ENCODE measurements at regions not wholly inside any gene's neighbourhood (a gene's known extent, or its start where the extent isn't known, plus 50 kb on each side); places are given as distances from the start of the nearest gene placed in this dataset.

DNA sequence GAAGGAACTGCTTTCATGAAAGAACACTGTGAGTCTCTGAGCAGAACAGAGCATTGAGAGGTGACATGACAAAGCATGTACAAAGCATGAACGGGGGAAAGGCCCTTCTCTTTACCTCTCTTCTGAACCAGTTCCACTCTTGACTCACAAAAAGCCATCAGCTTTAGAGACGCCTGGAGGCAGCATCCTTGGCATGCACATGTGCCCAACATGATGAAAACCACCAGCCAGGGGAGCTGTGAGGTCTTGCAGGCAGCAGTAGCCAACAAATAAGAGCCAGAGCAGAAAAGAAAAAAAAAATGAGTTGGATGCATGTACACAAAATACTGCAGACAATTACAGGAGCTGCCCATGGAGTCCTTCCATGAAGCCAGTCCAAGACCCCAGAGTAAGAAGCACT is 95.5 kb upstream of the AGAP1 start:
- peaks cover 0 to 5% of the 10 kb centered on the region in 2 donors for H3K36me3 Mint-ChIP-seq
- no peak overlapping the region for H3K27ac Mint-ChIP-seq
- H3K9me3 Mint-ChIP-seq = peaks cover 3 to 11% of the 10 kb centered on the region in 2 donors
- DNase-seq (ENCODE audit: low spot score in 2 of 2) (no peak), ATAC-seq (no peak)

DNA sequence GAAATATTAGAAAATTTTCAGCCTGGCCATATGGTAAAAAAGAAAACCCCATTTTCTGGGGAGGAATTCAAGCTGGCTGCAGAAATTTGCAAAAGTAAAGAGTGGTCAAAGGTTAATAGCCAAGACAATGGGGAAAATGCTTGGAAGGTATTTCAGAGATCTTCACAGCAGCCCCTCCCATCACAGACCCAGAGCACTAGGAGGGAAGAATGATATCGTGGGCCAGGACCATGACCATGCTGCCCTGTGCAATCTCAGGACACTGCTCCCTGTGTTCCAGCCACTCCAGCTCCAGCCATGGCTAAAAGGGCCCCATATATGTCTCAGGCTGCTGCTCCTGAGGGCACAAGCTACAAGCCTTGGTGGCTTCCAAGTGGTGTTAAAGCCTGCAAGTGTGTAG is 93.9 kb upstream of the AGAP1 start:
- Mint-ChIP-seq H3K9me3 (peaks cover 0 to 5% of the 10 kb centered on the region in 2 donors), H3K27ac (no peak overlapping the region), H3K36me3 (no peaks in the 10 kb centered on the region)
- no peak for ATAC-seq
- no peak for DNase-seq (ENCODE audit: low spot score in 2 of 2)

DNA sequence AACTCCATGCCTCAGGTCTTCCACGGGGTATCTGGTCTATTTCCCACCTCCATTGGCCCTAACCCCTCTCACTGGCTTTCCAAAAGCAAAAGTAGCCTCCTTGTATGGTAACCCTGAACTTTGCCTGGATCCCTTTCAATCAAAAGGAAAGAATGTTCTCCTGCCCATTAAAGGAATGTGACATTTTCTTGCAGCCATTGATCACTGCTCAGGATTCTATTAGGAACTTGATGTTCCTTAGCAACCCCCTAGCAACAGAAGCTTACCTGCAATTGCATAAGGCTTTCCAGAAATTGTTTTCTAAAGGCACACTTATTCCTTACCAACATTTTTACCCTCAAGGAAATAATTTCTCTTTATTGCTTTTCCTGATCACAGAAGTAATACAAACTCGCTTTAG is 91.4 kb upstream of the AGAP1 start:
- ATAC-seq (no peak), DNase-seq (ENCODE audit: low spot score in 2 of 2) (no peak)
- Mint-ChIP-seq H3K36me3 (no peaks in the 10 kb centered on the region), H3K9me3 (peaks cover 0 to 5% of the 10 kb centered on the region in 2 donors), H3K27ac (no peak overlapping the region)

DNA sequence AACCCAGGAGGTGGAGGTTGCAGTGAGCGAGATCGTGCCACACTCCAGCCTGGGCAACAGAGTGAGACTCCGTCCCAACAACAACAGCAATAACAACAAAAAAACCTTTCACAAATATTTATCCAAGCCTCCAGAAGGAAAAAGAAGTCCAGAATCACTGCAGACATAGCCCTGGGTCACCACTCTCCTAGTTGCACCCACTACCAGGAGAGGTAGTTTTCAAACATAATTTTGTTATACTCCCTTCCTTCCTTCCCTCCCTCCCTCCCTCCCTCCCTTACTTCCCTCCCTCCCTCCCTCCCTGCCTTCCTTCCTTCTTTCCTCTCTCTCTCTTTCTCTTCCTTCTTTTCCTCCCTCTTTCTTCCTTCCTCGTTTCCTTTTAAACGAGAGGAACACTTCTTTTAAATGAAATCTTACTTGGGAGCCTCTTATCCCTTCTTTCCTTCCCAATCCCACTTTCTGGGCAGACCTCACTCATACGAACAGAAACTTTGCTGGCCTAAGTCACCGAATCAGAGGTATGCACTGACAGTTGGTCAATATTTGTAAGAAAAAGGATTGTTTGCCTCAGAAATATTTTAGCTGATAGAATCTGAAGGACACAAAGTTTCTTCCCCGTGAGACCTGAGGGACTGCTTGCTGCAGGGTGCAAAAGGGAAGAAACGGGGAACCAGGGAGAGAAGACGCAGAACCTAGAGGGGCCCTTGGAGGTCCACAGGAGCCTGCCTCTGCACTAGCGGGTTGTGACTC is 88.1 kb upstream of the AGAP1 start:
- DNase-seq (ENCODE audit: low spot score in 2 of 2) (no peak), ATAC-seq (no peak)
- Mint-ChIP-seq H3K27ac (peak overlapping the region in 1 of 2 donors; percentile 66), H3K36me3 (no peaks in the 10 kb centered on the region), H3K9me3 (peaks cover 3 to 4% of the 10 kb centered on the region in 2 donors)

DNA sequence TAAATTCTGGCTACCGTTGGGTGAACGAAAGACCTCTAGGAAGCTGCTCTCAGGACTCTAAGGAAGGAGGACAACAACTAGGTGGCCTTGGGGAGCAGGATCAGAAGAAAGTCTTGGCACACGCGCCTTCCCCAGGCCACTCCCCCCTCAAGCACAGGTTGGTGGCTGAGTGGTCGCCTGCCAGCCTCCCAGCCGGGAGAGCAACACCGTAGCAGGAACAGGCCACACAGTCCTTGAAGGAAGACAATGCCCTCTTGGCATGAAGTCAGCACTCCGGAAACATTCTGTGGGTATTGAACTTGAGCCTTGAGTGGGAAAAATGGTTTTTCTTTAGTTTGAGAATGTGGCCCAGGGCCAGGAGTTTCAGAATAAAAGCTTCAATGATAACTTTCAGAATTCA is 87.4 kb upstream of the AGAP1 start:
- no peak overlapping the region for H3K27ac Mint-ChIP-seq
- no peak for ATAC-seq
- H3K9me3 Mint-ChIP-seq = peaks cover 3 to 4% of the 10 kb centered on the region in 2 donors
- no peaks in the 10 kb centered on the region for H3K36me3 Mint-ChIP-seq
- DNase-seq (ENCODE audit: low spot score in 2 of 2) = no peak

DNA sequence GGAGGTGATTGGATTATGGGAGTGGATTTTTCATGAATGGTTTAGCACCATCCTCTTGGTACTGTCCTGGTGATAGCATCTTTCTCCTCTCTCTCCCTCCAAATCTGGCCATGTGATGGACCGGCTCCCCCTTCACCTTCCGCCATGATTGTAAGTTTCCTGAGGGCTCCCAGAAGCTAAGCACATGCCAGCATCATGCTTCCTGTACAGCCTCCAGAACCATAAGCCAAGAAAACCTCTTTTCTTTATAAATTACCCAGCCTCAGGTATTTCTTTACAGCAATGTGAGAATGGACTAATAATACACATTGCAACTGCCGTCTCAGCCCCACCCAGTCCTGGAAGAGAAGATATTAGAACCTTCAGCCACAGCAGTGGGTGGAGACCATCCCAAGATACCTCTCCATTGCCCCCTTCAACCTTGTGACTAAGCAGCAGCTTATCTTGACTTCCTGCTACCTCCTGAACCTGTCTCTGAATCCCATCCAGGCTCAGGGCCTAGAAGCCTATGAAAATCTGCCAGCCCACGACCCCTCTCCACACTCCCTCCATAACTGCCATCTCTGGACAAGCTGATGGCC is 81.8 kb upstream of the AGAP1 start:
- H3K36me3 Mint-ChIP-seq = no peaks in the 10 kb centered on the region
- ATAC-seq = no peak
- H3K27ac Mint-ChIP-seq = no peak overlapping the region
- H3K9me3 Mint-ChIP-seq = peaks cover 4 to 14% of the 10 kb centered on the region in 2 donors
- no peak for DNase-seq (ENCODE audit: low spot score in 2 of 2)

DNA sequence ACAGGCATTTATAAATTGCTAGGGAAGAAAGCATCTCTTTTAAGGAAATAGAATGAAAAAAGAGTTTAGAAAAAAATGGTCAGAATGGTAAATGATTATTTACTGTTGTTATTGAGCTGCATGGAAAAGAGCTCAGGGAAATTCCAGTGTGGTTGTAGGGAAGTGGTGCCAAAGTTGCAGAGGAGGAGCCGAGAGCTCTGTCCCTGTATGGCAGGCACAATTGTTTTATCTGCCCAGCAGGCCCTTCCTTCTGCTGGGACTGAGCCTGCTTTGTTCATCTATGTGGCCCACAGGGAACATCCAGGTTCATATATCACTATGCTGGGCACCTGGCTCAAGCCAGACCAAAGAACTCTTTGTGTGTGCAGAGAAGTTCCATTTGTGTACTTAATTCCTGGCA is 80.8 kb upstream of the AGAP1 start:
- DNase-seq (ENCODE audit: low spot score in 2 of 2) (no peak), ATAC-seq (no peak)
- H3K27ac Mint-ChIP-seq = no peak overlapping the region
- peaks cover 1 to 12% of the 10 kb centered on the region in 2 donors for H3K9me3 Mint-ChIP-seq
- no peaks in the 10 kb centered on the region for H3K36me3 Mint-ChIP-seq

DNA sequence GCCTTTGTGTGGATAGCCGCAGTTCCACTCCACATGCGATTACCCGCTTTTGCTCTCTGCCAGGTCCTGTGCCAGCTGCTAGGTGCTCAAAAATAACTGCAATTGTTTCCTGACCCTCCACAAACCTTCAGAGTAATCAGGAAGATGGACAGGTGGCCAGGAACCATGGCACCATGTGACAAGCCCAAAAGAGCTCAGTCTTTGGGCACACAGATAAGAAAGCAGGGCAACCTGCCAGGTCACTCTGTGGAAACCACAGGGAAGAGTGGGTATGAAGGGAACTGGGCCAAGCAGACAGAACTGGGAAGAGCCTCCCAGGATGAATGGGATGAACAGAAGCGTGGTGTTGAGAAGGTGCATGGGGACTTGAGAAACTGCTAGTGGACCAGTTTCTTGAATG is 79.4 kb upstream of the AGAP1 start:
- ATAC-seq = no peak
- no peak overlapping the region for H3K27ac Mint-ChIP-seq
- H3K36me3 Mint-ChIP-seq = no peaks in the 10 kb centered on the region
- no peak for DNase-seq (ENCODE audit: low spot score in 2 of 2)
- H3K9me3 Mint-ChIP-seq = peaks cover 0 to 11% of the 10 kb centered on the region in 2 donors

DNA sequence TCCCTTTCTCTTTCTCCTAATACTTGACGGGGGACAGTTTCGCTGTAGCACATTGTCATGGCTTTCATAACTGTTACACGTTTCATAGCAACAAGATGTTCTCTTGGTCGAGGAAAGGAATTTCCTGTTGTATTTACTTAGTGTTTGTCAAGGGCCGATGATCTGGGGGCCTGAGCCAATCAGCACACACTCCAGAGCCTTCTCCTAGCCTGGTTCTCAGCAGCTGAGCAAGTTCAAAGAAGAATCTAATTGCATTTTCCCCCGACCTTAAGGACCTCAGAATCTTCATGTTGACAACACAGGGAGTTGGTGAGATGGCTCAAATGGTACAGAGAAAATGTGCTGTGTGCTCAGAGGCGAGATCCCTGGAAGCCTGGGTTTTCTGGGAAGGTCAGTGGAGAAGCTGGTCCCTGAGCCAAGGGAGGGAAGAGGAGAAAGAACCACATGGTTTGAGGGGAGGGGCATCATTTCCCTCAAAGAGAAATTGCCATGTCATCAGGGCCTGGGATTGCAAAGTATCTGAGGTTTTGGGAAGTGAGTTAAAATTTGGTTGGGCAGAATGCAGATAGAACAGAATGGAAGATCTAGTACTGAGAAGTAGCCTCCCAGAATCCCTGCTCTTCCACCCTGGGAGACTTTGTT is 76.9 kb upstream of the AGAP1 start:
- H3K9me3 Mint-ChIP-seq = peaks cover 0 to 9% of the 10 kb centered on the region in 2 donors
- ATAC-seq (no peak), DNase-seq (ENCODE audit: low spot score in 2 of 2) (no peak)
- no peak overlapping the region for H3K27ac Mint-ChIP-seq
- H3K36me3 Mint-ChIP-seq = no peaks in the 10 kb centered on the region

DNA sequence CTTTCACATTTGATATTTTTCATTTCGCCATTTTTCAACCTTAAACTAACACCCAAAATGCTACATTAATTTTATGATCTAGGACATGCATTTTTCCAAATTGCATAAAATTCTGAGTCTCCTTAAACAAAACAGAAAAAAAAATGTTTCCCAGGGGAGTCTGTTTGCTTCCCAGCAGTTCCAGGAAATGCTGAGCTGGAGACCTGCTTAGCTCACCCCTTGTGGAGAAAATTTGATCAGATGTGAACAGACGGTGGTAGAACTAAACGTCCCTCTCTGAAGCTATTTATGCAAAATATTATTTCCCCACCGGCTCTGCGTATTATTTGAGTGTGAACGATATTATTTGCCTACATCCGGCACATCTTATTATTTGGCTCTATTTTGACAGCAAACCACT is 74.9 kb upstream of the AGAP1 start:
- Mint-ChIP-seq H3K27ac (no peak overlapping the region), H3K36me3 (no peaks in the 10 kb centered on the region), H3K9me3 (peaks cover 5% of the 10 kb centered on the region in 2 donors)
- ATAC-seq = no peak
- DNase-seq (ENCODE audit: low spot score in 2 of 2) = no peak

DNA sequence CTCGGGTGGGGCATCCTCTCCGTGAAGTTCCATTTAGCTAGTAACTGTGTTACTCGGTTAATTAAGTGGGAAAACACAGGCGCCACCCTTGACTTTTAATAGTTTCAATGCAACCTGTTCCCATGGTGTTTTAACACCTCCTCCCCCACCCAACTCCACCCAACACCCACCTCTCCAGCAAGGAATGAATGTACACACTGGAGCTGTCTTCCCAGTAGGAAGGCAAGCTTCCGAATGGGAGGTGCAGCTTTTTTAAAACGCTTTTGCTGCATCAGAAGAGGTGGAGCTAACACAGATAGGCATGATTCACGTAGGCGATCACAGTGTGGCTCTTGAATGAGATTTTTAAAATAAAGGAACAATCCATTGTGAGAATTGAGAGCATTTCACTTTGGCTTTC is 73.8 kb upstream of the AGAP1 start:
- Mint-ChIP-seq H3K36me3 (no peaks in the 10 kb centered on the region), H3K9me3 (peaks cover 9 to 10% of the 10 kb centered on the region in 2 donors), H3K27ac (no peak overlapping the region)
- DNase-seq (ENCODE audit: low spot score in 2 of 2) (no peak), ATAC-seq (no peak)

DNA sequence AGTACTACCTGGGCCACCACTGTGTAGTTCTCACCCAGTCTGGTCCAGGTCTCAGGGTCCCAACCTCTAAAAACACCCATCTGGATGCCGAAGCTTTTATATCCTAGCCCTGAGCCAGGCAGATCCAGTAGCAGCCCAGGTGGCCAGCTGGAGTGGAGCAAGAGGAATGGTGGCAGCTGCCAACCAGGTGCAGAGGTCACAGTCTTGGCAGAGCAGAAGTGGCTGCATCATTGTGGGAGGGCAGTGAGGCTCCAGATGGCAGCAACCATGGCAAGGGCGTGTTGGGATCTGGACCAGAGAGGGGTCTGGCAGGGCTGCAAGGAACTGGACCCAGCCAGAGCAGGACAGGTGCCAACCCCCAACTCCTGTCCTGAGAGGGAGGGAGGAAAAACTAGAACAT is 72.2 kb upstream of the AGAP1 start:
- H3K36me3 Mint-ChIP-seq = no peaks in the 10 kb centered on the region
- no peak overlapping the region for H3K27ac Mint-ChIP-seq
- peaks cover 9 to 10% of the 10 kb centered on the region in 2 donors for H3K9me3 Mint-ChIP-seq
- ATAC-seq (no peak), DNase-seq (ENCODE audit: low spot score in 2 of 2) (no peak)

DNA sequence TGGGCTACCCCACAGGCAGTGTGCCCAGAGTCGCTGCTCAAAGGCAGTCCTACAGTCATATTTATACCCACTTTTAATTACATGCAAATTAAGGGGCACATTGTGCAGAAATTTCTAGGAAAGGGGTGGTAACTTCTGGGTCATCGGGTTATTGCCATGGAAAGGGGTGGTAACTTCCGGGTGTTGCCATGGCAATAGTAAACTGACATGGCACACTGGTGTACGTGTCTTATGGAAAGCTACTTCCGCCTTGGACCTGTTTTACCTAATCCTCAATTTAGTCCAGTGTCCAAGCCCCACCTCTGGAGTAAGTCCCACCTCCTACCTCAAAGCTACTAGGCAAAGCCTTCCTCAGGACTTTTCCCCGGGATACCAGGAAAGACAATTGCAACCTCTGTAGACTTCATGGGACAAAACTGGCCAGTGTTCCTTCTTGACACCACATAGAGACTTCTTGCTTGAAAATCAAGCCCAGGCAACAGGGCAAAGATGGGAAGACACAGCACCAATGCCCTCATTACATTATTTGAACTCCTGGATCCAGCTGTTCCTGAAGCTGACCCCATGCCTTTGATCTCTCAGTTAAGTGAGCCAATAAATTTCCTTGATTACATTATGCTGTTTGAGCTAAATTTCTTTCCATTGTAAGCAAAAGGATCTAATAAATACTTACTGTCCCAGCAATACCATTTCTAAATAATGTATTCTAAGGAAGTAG is 63.3 kb upstream of the AGAP1 start:
- ATAC-seq = no peak
- no peaks in the 10 kb centered on the region for H3K9me3 Mint-ChIP-seq
- DNase-seq (ENCODE audit: low spot score in 2 of 2) = no peak
- H3K36me3 Mint-ChIP-seq = no peaks in the 10 kb centered on the region
- no peak overlapping the region for H3K27ac Mint-ChIP-seq

DNA sequence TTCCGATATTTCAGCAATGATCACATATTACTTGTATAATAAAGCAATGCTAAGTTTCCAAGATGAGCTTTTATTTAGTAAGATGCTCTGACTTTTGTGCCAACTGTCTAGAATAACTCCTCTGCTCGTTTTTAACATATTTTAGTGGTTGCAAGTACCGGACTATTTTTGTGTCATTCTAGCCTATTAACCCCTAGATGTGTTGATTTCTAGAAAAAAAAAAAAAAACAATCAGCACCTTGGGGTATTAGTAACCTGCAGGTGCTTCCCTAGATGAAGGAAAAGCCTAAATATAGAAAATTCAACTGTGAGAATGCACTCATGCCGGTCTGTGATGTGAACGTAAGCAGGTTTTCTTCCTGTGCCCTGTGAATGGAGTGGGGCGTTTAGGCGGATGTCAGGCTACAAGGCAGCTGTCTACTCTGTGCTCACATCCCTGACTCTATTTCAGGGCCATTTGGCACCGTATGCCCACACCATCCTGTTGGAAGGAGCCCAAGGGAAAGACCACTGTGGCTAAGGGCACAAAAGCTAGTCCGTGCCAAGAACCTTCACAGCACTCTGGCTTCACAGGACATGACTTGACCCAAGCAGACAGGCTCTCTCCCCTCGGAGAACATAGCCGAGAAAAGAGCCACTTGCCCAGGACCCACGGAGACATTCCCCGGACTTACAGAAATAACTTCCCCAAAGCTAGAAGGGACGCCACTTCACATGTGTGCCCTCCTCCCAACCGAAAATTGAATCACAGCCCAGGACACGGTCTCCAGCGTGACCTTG is 60.9 kb upstream of the AGAP1 start:
- no peak for DNase-seq (ENCODE audit: low spot score in 2 of 2)
- Mint-ChIP-seq H3K27ac (no peak overlapping the region), H3K9me3 (no peaks in the 10 kb centered on the region), H3K36me3 (no peaks in the 10 kb centered on the region)
- ATAC-seq = no peak

DNA sequence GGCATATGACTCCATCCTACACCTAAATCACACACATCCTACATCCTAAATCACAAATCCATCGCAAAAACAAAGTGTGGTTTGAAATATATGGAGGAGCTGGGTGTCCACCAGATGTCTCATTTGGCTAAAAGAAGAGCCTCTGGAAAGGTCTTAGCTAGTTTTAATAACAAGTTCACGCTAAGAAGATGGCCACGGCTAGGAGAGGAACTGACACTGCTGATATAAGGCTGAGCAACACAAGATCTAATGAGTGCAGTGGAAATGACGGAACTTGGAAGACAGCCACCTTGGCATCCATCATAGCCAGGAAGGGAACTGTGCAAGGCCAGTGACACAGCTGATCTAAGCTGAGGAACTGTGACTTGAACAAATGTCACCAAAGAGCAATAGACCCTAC is 60.0 kb upstream of the AGAP1 start:
- no peaks in the 10 kb centered on the region for H3K9me3 Mint-ChIP-seq
- H3K36me3 Mint-ChIP-seq = no peaks in the 10 kb centered on the region
- H3K27ac Mint-ChIP-seq = no peak overlapping the region
- ATAC-seq = no peak
- no peak for DNase-seq (ENCODE audit: low spot score in 2 of 2)

DNA sequence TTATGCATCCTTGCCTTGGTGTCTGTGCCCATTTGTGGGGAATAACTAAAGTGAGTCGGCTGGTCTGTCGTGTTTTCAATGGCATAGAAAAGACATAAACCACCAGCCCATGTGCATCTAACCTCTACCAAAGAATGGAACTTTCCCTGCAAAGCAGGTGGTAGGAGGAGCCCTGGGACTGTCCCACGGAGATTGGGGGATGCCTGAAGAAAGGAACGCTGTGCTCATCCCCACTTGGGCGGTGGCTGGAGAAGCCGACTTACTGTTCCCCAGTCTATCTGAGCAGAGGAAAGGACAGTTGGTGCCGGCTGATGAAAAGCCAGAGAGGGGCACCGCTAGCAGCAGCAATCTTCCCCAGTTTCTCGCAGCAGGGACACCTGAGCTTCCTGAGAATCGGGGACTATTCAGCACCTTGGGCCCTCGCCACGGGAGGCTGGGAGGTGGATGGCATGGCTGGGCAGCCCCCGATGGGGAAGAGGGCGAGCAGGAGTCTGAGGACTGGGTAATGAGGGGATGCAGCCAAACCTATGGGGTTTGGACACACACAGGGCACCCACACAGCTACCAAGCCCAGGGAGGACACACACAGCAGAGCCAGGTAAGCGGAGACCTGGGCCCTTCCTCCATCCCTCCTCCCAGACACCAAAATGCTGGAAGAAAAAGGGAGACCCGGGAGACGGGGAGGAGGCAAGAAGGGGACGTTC is 53.7 kb upstream of the AGAP1 start:
- peaks cover 4 to 5% of the 10 kb centered on the region in 2 donors for H3K9me3 Mint-ChIP-seq
- no peak overlapping the region for H3K27ac Mint-ChIP-seq
- no peak for DNase-seq (ENCODE audit: low spot score in 2 of 2)
- ATAC-seq = no peak
- H3K36me3 Mint-ChIP-seq = no peaks in the 10 kb centered on the region

Measured in activated naive CD4-positive, alpha-beta T cell treated with anti-CD3 and anti-CD28 coated beads, Interleukin-2, amount 50 U/mL, for 72 hours (primary cell).